HCT116 (cell line): ENCODE measurements at regions not wholly inside any gene's neighbourhood (a gene's known extent, or its start where the extent isn't known, plus 50 kb on each side); places are given as distances from the start of the nearest gene placed in this dataset.

Source experiments
- ATAC-seq: fragments of 200-7000 bp; cut with Tn5 transposase; 2 replicates; pipeline ENCODE4 v1.9.1; 2020; ENCODE audit warnings: mild to moderate bottlenecking, moderate library complexity
- BruUV-seq: library from RNA; stranded (reverse); fragments of 400-500 nt; replicated peaks from 2 replicates; lab custom pipeline; 2021; lab: Mats Ljungman, UMichigan
- CTCF ChIA-PET: fragments of 300-600 bp; sonication (Branson Sonifier 250); formaldehyde crosslinking; loops from one replicate; lab custom pipeline; 2021; ENCODE audit warnings: antibody characterized with exemption; lab: Charles Lee
- POLR2A ChIA-PET: fragments of 300-600, 350-600 bp; sonication (Branson Sonifier 250); formaldehyde crosslinking; loops from one replicate; lab custom pipeline; 2021; ENCODE audit warnings: antibody characterized with exemption; lab: Charles Lee
- RAD21 ChIA-PET, 2 experiments: fragments of 300-600 bp; sonication (Branson Sonifier 250); formaldehyde crosslinking; loops; one replicate each; lab custom pipeline; 2023; ENCODE audit warnings: low total read pairs in 2 of 2; ENCODE audit not compliant: uncharacterized antibody in 2 of 2, unreplicated experiment in 2 of 2, low non-redundant PET in 1 of 2; lab: Charles Lee
- DNase-seq: peaks from one replicate; pipeline ENCODE4 v3.0.0-alpha.2; 2010; ENCODE audit warnings: low read depth, low spot score
- H2AFZ ChIP-seq: fragments of 200-600 bp; shearing (Covaris generic), sonication (generic); 2 replicates; pipeline ENCODE4 v1.6.1; 2017; ENCODE audit warnings: low read depth, mixed run types, mixed read lengths, antibody characterized with exemption, low read length; ENCODE audit not compliant: poor library complexity, severe bottlenecking
- H3K27ac ChIP-seq: 2 replicates; pipeline ENCODE4 v1.5.1; 2012; ENCODE audit warnings: low read depth, low read length
- H3K27me3 ChIP-seq: fragments of 200-600 bp; sonication (generic); 2 replicates; pipeline ENCODE4 v1.6.1; 2016; ENCODE audit warnings: mixed run types, low read length, mixed read lengths; ENCODE audit not compliant: insufficient read depth
- H3K36me3 ChIP-seq, 2 experiments: fragments of 200-500 bp in 1 of 2; fragments of 200-600 bp in 1 of 2; sonication (Bioruptor generic) in 1 of 2; sonication (generic) in 1 of 2; 2 replicates each; pipeline versions ENCODE4 v1.5.1 to v1.6.1; 2014 to 2016; ENCODE audit warnings: low read length in 2 of 2, inconsistent platforms in 1 of 2, mixed read lengths in 1 of 2, mixed run types in 1 of 2; ENCODE audit not compliant: insufficient read depth in 2 of 2, control insufficient read depth in 1 of 2
- H3K4me1 ChIP-seq, 2 experiments: fragments of 200-600 bp in 1 of 2; sonication (generic) in 1 of 2; 2 replicates each; pipeline versions ENCODE4 v1.5.1 to v1.6.1; 2012 to 2017; ENCODE audit warnings: low read length in 2 of 2, inconsistent platforms in 1 of 2, mild to moderate bottlenecking in 1 of 2, mixed read lengths in 1 of 2, mixed run types in 1 of 2, moderate library complexity in 1 of 2; ENCODE audit not compliant: insufficient read depth in 2 of 2, control insufficient read depth in 1 of 2
- H3K4me2 ChIP-seq: fragments of 200-600 bp; sonication (generic); 2 replicates; pipeline ENCODE4 v1.6.1; 2017; ENCODE audit warnings: mixed run types, low read length, mixed read lengths
- H3K4me3 ChIP-seq, 2 experiments: fragments of 200-600 bp in 1 of 2; sonication (generic) in 1 of 2; replicated peaks in 1 of 2; 2 replicates each; pipeline ENCODE4 v1.5.1; 2011 to 2016; ENCODE audit warnings: low read length in 2 of 2, control low read depth in 1 of 2, low read depth in 1 of 2, mild to moderate bottlenecking in 1 of 2, mixed read lengths in 1 of 2, mixed run types in 1 of 2
- H3K79me2 ChIP-seq: fragments of 200-600 bp; sonication (generic); 2 replicates; pipeline ENCODE4 v1.6.1; 2017; ENCODE audit warnings: mild to moderate bottlenecking, mixed run types, low read length, moderate library complexity, mixed read lengths; ENCODE audit not compliant: insufficient read depth
- H3K9ac ChIP-seq: fragments of 200-600 bp; sonication (generic); 2 replicates; pipeline ENCODE4 v1.6.1; 2016; ENCODE audit warnings: low read length, mixed read lengths
- H3K9me2 ChIP-seq: fragments of 200-600 bp; sonication (generic), shearing (Covaris generic); 2 replicates; pipeline ENCODE4 v1.6.1; 2017; ENCODE audit warnings: mixed run types, mild to moderate bottlenecking, moderate library complexity; ENCODE audit not compliant: insufficient read depth
- H3K9me3 ChIP-seq, 2 experiments: fragments of 200-500 bp in 1 of 2; fragments of 200-600 bp in 1 of 2; sonication (Bioruptor generic) in 1 of 2; sonication (generic) in 1 of 2; 2 replicates each; pipeline ENCODE4 v1.6.1; 2014 to 2017; ENCODE audit warnings: low read length in 2 of 2, mixed read lengths in 2 of 2, inconsistent platforms in 1 of 2, low read depth in 1 of 2, mild to moderate bottlenecking in 1 of 2, mixed run types in 1 of 2, moderate library complexity in 1 of 2; ENCODE audit not compliant: control insufficient read depth in 1 of 2, insufficient read depth in 1 of 2
- H4K20me1 ChIP-seq: fragments of 200-600 bp; sonication (generic), shearing (Covaris generic); 2 replicates; pipeline ENCODE4 v1.6.1; 2017; ENCODE audit warnings: mixed run types, mild to moderate bottlenecking, moderate library complexity; ENCODE audit not compliant: insufficient read depth
- CBX3 ChIP-seq: IDR thresholded peaks from 2 replicates; pipeline ENCODE4 v1.6.1; 2012; ENCODE audit warnings: low read depth
- CEBPB ChIP-seq: IDR thresholded peaks from 2 replicates; pipeline ENCODE4 v1.6.1; 2012; ENCODE audit warnings: low read depth
- EGR1 ChIP-seq: IDR thresholded peaks from 2 replicates; pipeline ENCODE4 v1.6.1; 2012; ENCODE audit warnings: low read depth
- ELF1 ChIP-seq: IDR thresholded peaks from 2 replicates; pipeline ENCODE4 v1.6.1; 2012; ENCODE audit warnings: low read depth, borderline replicate concordance
- EZH2 ChIP-seq: fragments of 200-600 bp; sonication (generic); IDR thresholded peaks from 2 replicates; pipeline ENCODE4 v1.6.1; 2017; ENCODE audit warnings: antibody characterized with exemption, mixed run types
- EZH2phosphoT487 ChIP-seq: fragments of 200-600 bp; IDR thresholded peaks from 2 replicates; pipeline ENCODE4 v1.6.1; 2018; ENCODE audit warnings: antibody characterized with exemption, borderline replicate concordance
- JUND ChIP-seq: IDR thresholded peaks from 2 replicates; pipeline ENCODE4 v1.6.1; 2012
- POLR2A ChIP-seq: IDR thresholded peaks from 2 replicates; pipeline ENCODE4 v1.7.0; 2011; ENCODE audit warnings: borderline replicate concordance; ENCODE audit not compliant: insufficient read depth, insufficient read length; ENCODE audit errors: extremely low read depth
- RAD21 ChIP-seq: IDR thresholded peaks from 2 replicates; pipeline ENCODE4 v1.6.1; 2012; ENCODE audit warnings: low read depth, mild to moderate bottlenecking
- SIN3A ChIP-seq: IDR thresholded peaks from 2 replicates; pipeline ENCODE4 v1.6.1; 2012; ENCODE audit warnings: low read depth
- ZFX ChIP-seq: fragments of 450-650 bp; IDR thresholded peaks from 2 replicates; pipeline ENCODE4 v1.6.1; 2017
- ZNF274 ChIP-seq: fragments of 200-500 bp; sonication (Bioruptor generic); IDR thresholded peaks from 2 replicates; pipeline ENCODE4 v1.6.1; 2014; ENCODE audit warnings: mild to moderate bottlenecking, low read depth, low read length, inconsistent platforms
- intact Hi-C: fragments of 100-400 bp; cut with micrococcal nuclease; formaldehyde crosslinking; loops from 2 replicates; pipeline ENCODE4 v1.10.0; 2022
- TF ChIP-seq, protein P1 (sequence below): IDR thresholded peaks from 2 replicates; pipeline ENCODE4 v1.6.1; 2012
- TF ChIP-seq, protein P2 (sequence below): IDR thresholded peaks from 2 replicates; pipeline ENCODE4 v1.6.1; 2012; ENCODE audit warnings: low read depth
- TF ChIP-seq, protein P3 (sequence below), 3 experiments: fragments of 200-600 bp in 1 of 3; sonication (generic) in 1 of 3; IDR thresholded peaks in 2 of 3; conservative IDR thresholded peaks in 1 of 3; 2 replicates each; pipeline ENCODE4 v1.5.1; 2012 to 2017; ENCODE audit warnings: low read depth in 2 of 3, low read length in 2 of 3, antibody characterized with exemption in 1 of 3, borderline replicate concordance in 1 of 3, control low read depth in 1 of 3, mild to moderate bottlenecking in 1 of 3, mixed read lengths in 1 of 3, mixed run types in 1 of 3, moderate library complexity in 1 of 3; ENCODE audit not compliant: insufficient read depth in 1 of 3

DNA sequence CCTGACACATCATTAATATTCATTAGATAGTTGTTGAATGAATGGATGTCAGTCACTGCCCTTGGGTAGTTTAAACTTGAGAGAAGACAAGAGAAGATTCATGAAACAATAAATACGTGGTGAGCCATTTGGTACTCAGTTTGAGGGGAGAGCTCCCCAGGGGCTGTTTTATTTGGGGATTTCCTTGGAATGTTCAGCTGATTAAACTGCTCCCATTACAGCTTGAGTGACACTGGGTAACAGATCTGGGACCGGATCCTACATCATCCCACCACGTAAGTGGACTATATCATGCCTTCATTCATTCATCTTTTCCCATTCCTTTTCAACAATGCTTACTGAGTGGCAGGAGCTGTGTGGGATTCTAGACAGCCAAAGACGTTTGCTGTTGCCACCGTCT, 162.0 kb downstream of the FAT3 start:
- ATAC-seq, result no peak
- Histone ChIP-seq H3K27me3 (no peaks in the 10 kb centered on the region), H3K4me3 (no peak overlapping the region), H3K4me2 (no peak overlapping the region), H2AFZ (no peak overlapping the region), H4K20me1 (no peaks in the 10 kb centered on the region), H3K9ac (no peak overlapping the region)
- TF ChIP-seq CEBPB (no peak), EGR1 (no peak), EZH2 (no peak), ZFX (no peak), POLR2A (no peak), SIN3A (no peak), ZNF274 (no peak), CBX3 (no peak), RAD21 (no peak), EZH2phosphoT487 (no peak), ELF1 (no peak), JUND (no peak)
- TF ChIP-seq, protein P1, sequence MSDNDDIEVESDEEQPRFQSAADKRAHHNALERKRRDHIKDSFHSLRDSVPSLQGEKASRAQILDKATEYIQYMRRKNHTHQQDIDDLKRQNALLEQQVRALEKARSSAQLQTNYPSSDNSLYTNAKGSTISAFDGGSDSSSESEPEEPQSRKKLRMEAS, result no peak
- TF ChIP-seq, protein P2, sequence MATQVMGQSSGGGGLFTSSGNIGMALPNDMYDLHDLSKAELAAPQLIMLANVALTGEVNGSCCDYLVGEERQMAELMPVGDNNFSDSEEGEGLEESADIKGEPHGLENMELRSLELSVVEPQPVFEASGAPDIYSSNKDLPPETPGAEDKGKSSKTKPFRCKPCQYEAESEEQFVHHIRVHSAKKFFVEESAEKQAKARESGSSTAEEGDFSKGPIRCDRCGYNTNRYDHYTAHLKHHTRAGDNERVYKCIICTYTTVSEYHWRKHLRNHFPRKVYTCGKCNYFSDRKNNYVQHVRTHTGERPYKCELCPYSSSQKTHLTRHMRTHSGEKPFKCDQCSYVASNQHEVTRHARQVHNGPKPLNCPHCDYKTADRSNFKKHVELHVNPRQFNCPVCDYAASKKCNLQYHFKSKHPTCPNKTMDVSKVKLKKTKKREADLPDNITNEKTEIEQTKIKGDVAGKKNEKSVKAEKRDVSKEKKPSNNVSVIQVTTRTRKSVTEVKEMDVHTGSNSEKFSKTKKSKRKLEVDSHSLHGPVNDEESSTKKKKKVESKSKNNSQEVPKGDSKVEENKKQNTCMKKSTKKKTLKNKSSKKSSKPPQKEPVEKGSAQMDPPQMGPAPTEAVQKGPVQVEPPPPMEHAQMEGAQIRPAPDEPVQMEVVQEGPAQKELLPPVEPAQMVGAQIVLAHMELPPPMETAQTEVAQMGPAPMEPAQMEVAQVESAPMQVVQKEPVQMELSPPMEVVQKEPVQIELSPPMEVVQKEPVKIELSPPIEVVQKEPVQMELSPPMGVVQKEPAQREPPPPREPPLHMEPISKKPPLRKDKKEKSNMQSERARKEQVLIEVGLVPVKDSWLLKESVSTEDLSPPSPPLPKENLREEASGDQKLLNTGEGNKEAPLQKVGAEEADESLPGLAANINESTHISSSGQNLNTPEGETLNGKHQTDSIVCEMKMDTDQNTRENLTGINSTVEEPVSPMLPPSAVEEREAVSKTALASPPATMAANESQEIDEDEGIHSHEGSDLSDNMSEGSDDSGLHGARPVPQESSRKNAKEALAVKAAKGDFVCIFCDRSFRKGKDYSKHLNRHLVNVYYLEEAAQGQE, result no peak
- TF ChIP-seq, protein P3, sequence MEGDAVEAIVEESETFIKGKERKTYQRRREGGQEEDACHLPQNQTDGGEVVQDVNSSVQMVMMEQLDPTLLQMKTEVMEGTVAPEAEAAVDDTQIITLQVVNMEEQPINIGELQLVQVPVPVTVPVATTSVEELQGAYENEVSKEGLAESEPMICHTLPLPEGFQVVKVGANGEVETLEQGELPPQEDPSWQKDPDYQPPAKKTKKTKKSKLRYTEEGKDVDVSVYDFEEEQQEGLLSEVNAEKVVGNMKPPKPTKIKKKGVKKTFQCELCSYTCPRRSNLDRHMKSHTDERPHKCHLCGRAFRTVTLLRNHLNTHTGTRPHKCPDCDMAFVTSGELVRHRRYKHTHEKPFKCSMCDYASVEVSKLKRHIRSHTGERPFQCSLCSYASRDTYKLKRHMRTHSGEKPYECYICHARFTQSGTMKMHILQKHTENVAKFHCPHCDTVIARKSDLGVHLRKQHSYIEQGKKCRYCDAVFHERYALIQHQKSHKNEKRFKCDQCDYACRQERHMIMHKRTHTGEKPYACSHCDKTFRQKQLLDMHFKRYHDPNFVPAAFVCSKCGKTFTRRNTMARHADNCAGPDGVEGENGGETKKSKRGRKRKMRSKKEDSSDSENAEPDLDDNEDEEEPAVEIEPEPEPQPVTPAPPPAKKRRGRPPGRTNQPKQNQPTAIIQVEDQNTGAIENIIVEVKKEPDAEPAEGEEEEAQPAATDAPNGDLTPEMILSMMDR (IDR thresholded peaks at IDR 0.05 in 2 of 3, conservative IDR thresholded peaks at IDR 0.05 in 1 of 3; ENCODE audit: borderline replicate concordance in 1 of 3, insufficient read depth in 1 of 3, low read depth in 2 of 3, low read length in 2 of 3), result no peak
- TF ChIP-seq, all 23 proteins: peak for 0
- intact Hi-C loops, result no loop called here
- CTCF ChIA-PET, result no interaction called here
- H3K36me3 ChIP-seq, result no peaks in the 10 kb centered on the region
- H3K27ac ChIP-seq, result no peak overlapping the region
- H3K9me3 ChIP-seq, result peaks cover 0 to 3% of the 10 kb centered on the region in 2 experiments; a peak in 2 of 4 replicates
- H3K4me1 ChIP-seq, result no peaks in the 10 kb centered on the region
- no peaks in the 10 kb centered on the region for H3K9me2 ChIP-seq
- no TSS peak for BruUV-seq
- RAD21 ChIA-PET, result no interaction called here
- DNase-seq, result no peak
- no peaks in the 10 kb centered on the region for H3K79me2 ChIP-seq
- POLR2A ChIA-PET, result no interaction called here
